ENCODE measurements at regions not wholly inside any gene's neighbourhood (a gene's known extent, or its start where the extent isn't known, plus 50 kb on each side); places are given as distances from the start of the nearest gene placed in this dataset.

GRCh38 chr10:110422548-110422947 lies 75.2 kb upstream of the DUSP5 start:
- H3K4me3 ChIP-seq: no peak overlapping the region
- no peak for TF ChIP-seq CTCF (IDR thresholded peaks at IDR 0.05)
- TF ChIP-seq POLR2A (IDR thresholded peaks at IDR 0.05): no peak
- no peak for DNase-seq
- no peaks in the 10 kb centered on the region for H3K36me3 ChIP-seq
- intact Hi-C loops (cut with DNase I): loop anchor here in 2 of 10 donors (5.0 to 10.0 kb wide), 2 partner anchors 58 to 65 kb away; no protein-coding TSS in a partner anchor
- no peaks in the 10 kb centered on the region for H3K9me3 ChIP-seq
- no peak for ATAC-seq
- no peak overlapping the region for H3K27ac ChIP-seq
- WGBS, 4 donors: 70 to 95% (median 89%) methylated on average over 2 of the region's 2 CpGs
- no peaks in the 10 kb centered on the region for H3K27me3 ChIP-seq
- H3K4me1 ChIP-seq: peaks cover 0 to 57% (median 14%) of the 10 kb centered on the region in 12 donors

- ATAC-seq: peak in 3 of 4 donors; percentile 30 to 56 (median 35)
- Histone ChIP-seq H3K4me1 (peaks cover 0 to 57% (median 14%) of the 10 kb centered on the region in 12 donors), H3K4me3 (no peak overlapping the region), H3K27ac (peak overlapping the region in 3 of 12 donors; percentile 0 to 26 (median 25)), H3K9me3 (no peaks in the 10 kb centered on the region), H3K27me3 (no peaks in the 10 kb centered on the region), H3K36me3 (no peaks in the 10 kb centered on the region)
- TF ChIP-seq CTCF (IDR thresholded peaks at IDR 0.05): no peak
- no peak for TF ChIP-seq POLR2A (IDR thresholded peaks at IDR 0.05)
- WGBS, 4 donors: 60 to 71% (median 65%) methylated on average over 4 to 6 of the region's 6 CpGs
- intact Hi-C loops (cut with DNase I): loop anchor here in 2 of 10 donors (5.0 to 10.0 kb wide), 2 partner anchors 59 to 66 kb away; no protein-coding TSS in a partner anchor
- DNase-seq: peak in 3 of 5 donors; percentile 36 to 53 (median 39)
Measured at GRCh38 chr10:110423650-110424049, 74.1 kb upstream of the DUSP5 start.

GRCh38 chr10:110425684-110426293 lies 71.9 kb upstream of the DUSP5 start:
- Histone ChIP-seq H3K9me3 (no peaks in the 10 kb centered on the region), H3K4me3 (no peak overlapping the region), H3K36me3 (no peaks in the 10 kb centered on the region), H3K27me3 (no peaks in the 10 kb centered on the region), H3K27ac (peak overlapping the region in 9 of 12 donors; percentile 3 to 74 (median 57)), H3K4me1 (peaks cover 0 to 51% (median 10%) of the 10 kb centered on the region in 12 donors)
- TF ChIP-seq POLR2A (IDR thresholded peaks at IDR 0.05) (no peak), CTCF (IDR thresholded peaks at IDR 0.05) (no peak)
- ATAC-seq (peak in 1 of 4 donors; percentile 20), DNase-seq (no peak)
- intact Hi-C loops (cut with DNase I): loop anchor here in 1 of 10 donors (10.0 kb wide), 1 partner anchor 61 kb away; no protein-coding TSS in a partner anchor
- 86 to 94% (median 92%) methylated on average over 11 of the region's 11 CpGs for WGBS, 4 donors

- DNase-seq: peak in 2 of 5 donors; percentile 30 to 39
- H3K9me3 ChIP-seq: no peaks in the 10 kb centered on the region
- intact Hi-C loops (cut with DNase I): loop anchor here in 1 of 10 donors (10.0 kb wide), 1 partner anchor 62 kb away; no protein-coding TSS in a partner anchor
- no peaks in the 10 kb centered on the region for H3K36me3 ChIP-seq
- H3K27me3 ChIP-seq: no peaks in the 10 kb centered on the region
- H3K4me1 ChIP-seq: peaks cover 0 to 45% (median 10%) of the 10 kb centered on the region in 12 donors
- TF ChIP-seq POLR2A (IDR thresholded peaks at IDR 0.05) (no peak), CTCF (IDR thresholded peaks at IDR 0.05) (no peak)
- ATAC-seq: peak; percentile 48 to 68 (median 54)
- WGBS, 4 donors: 57 to 64% (median 60%) methylated on average over 14 of the region's 14 CpGs
- H3K27ac ChIP-seq: peak overlapping the region in 11 of 12 donors; percentile 3 to 74 (median 52)
- H3K4me3 ChIP-seq: no peak overlapping the region
Measured at GRCh38 chr10:110426294-110427181, 71.2 kb upstream of the DUSP5 start.
